NCI-H2171 treated with DMSO at 0.1 percent for 48 hours (cell line): ENCODE measurements at regions not wholly inside any gene's neighbourhood (a gene's known extent, or its start where the extent isn't known, plus 50 kb on each side); places are given as distances from the start of the nearest gene placed in this dataset.

ENCODE experiments used
- DNase-seq: peaks from one replicate; lab custom pipeline; 2025; lab: John Stamatoyannopoulos, UW

DNA sequence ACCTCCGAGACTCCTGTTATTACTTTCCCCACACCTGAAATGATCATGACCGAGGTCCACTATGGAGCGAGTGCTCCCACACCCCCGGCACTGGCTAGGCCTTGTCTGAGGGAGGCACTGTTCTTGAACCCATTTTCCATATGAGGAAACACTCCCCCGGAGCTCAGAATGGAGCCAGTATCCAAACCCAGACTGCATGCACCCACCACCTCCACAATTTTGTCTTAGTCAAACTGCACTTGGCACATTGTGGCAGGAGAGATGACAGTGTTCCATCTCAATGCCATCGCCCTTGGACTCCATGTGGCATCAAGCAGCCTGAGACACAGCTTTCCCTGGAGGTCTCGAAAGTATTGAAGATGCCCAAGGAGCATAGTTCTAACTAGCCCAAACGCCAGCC, 154.1 kb downstream of the NUP210 start:
- DNase-seq: no peak

DNA sequence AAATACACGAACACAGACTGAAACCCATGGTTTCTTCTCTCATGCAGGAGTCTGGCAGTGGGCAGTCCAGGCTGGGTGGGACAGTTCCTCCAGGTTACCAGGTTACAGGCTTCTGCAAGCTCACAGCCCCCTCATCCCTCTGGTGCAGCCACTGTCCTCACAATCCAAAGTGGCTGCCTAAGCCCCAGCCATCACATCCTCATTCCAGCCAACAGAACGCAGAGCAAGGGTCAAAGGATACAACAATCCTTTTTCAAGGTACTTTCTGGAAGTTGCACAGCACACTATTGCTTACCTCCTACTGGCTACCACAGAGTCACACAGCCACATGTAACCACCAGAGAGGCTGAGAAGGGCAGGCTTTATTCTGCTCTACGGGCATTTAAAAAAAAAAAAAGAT, 154.6 kb downstream of the NUP210 start:
- no peak for DNase-seq

- DNase-seq: no peak
These were observed 155.1 kb downstream of the NUP210 start for GRCh38 chr3:13265016-13265415.

DNA sequence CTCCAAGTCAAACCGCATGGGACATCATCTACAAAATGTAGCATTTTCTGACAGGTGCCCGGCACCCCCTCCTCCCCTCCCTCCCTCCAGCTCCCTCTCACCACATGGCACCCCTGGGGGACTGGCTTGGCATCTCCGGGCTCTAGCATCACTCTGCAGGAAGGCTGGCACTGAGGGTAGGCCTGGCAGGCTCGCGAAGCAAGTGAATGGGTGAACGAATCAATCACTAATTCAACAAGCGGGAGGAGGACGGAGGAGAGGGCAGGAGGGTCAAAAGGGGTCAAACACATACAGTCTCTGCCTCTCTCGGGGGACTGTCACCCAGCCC, 155.7 kb downstream of the NUP210 start:
- DNase-seq: no peak

GRCh38 chr3:13263770-13264467, 156.2 kb downstream of the NUP210 start:
- no peak for DNase-seq

DNA sequence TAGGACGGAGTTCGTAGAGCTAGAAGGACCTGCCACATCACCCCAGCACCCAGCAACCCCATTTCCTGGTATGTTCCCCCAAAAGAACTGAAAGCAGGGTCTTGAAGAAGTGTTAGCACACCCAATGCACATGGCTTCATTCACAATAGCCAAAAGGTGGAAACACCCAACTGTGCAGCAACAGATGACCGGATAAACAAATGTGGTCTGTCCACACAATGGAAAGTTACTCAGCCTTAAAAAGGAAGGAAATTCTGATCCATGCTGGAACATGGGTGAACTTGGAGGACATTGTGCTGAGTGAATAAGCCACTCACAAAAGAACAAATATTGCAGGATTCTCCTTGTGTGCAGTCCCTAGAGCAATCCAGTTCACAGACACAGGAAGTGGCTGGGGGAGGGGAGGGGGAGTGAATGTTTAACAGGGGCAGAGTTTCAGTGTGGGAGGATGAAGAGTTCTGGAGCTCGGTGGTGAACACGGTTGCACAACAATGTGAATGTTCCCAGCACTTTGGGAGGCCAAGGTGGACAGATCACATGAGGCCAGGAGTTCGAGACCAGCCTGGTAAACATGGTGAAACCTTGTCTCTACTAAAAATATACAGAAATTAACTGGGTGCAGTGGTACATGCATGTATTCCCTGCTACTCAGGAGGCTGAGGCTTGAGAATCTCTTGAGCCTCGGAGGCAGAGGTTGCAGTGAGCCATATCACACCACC, 157.5 kb downstream of the NUP210 start:
- DNase-seq: no peak

GRCh38 chr3:13261892-13262291, 158.2 kb downstream of the NUP210 start:
- no peak for DNase-seq

DNA sequence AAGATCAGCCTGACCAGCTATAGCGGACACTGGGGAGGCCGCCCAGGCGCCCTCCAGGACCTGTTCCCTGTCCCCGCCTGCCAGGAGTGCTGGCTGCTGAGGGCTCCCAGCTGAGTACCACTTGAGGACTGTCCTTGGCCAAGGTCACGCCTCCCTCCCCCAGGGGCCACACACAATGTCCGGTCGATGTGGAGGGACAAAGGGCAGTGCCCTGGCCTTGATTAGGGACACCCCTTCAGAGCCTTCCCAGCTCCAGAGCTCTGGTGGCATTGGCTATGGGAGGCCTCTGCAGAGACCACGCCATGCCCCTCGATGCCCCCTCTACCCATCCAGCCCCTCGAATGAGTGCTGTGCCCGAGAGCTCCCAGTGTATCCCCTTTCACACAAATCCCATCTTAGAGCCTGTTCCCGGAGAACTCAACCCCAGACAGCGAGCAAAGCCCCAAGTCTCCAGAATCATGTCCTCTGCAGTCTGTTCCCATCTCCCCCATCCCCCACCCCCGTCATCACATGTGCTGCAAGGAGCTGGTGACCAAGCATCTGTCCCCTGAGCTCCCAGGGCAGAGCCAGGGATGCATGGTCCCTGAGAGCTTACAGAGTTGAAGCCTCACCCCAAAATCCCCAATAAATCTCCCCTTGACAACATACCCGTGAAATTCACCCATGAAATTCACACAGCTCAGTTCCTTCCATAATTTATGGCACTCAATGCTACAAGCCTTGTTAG, 158.9 kb downstream of the NUP210 start:
- DNase-seq: no peak

DNA sequence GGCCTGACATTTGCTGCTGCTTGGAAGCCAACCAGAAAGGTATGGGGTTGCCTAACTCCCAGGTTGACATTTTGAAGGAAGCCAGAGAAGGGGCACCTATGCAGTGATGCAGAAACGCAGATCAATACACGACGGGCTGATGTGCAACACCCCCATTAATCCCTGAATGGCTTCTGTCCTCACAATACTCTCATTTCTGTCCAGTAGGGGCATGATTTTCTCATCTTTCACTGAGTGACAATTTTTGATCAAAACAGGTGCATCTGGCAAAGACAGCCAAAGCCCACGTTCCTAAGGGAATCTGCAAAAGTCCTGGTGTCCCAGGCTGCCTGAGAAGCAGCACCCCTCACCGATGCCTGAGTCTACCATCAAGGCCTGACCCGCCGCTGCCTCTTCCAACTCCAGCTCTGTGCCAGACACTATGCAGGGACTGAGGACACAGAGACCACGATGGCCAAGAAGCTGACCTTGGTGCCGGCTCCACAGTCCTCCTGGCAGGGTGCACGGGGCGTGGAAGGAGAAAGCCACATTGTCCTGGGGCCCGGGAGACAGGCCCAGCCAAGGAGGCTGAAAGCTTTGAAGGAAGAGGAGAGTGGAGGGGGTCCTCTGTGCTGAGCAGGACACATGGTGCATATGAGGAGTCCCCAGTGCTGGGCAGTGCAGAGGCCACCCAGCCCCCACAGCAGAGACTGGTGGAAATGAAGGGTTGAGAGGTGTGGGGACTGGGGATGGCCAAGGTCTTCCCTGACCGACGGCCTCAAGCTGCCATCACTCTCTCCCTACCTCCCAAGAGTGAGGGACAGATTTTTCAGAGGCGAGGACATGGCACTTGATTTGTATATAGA, 159.6 kb downstream of the NUP210 start:
- no peak for DNase-seq

DNA sequence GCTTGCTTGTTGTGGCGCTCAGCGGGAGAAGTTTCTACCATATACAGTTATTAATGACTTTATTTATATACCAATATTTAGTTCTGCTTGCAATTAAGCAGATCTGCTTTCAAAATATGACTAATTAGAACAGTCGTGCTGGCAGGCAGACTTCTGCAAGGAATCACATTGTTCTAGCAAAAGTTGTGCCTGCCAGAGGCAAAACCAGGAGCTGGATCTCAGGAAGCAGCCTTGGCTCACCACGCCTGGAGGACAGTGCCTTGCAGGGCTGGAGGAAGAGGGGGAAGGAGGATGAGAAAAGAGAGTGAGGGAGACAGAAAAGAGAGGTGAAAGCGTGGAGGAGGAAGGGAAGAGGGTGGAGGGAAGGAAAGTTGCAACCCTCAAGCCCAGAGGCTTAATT, 160.3 kb downstream of the NUP210 start:
- DNase-seq: no peak

- DNase-seq: no peak
These were observed 161.1 kb downstream of the NUP210 start for GRCh38 chr3:13258986-13259514.

- no peak for DNase-seq
These were observed 161.8 kb downstream of the NUP210 start for GRCh38 chr3:13258280-13258679.

DNA sequence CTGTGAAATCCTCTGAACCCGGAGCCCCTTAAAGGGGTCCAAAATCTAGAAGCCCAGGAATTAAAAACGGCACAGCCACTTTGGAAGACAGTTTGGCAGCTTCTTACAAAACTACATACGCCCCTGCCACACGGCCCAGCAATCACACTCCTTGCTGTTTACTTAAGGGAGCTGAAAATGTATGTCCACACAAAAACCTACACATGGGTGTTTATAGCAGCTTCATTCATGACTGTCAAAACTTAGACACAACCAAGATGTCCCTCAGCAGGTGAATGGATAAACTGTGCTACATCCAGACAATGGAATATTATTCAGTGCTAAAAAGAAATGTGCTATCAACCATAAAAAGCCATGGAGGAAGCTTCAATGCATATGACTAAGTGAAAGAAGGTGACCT, 162.5 kb downstream of the NUP210 start:
- no peak for DNase-seq

- no peak for DNase-seq
These were observed 163.3 kb downstream of the NUP210 start for GRCh38 chr3:13256845-13257244.

DNA sequence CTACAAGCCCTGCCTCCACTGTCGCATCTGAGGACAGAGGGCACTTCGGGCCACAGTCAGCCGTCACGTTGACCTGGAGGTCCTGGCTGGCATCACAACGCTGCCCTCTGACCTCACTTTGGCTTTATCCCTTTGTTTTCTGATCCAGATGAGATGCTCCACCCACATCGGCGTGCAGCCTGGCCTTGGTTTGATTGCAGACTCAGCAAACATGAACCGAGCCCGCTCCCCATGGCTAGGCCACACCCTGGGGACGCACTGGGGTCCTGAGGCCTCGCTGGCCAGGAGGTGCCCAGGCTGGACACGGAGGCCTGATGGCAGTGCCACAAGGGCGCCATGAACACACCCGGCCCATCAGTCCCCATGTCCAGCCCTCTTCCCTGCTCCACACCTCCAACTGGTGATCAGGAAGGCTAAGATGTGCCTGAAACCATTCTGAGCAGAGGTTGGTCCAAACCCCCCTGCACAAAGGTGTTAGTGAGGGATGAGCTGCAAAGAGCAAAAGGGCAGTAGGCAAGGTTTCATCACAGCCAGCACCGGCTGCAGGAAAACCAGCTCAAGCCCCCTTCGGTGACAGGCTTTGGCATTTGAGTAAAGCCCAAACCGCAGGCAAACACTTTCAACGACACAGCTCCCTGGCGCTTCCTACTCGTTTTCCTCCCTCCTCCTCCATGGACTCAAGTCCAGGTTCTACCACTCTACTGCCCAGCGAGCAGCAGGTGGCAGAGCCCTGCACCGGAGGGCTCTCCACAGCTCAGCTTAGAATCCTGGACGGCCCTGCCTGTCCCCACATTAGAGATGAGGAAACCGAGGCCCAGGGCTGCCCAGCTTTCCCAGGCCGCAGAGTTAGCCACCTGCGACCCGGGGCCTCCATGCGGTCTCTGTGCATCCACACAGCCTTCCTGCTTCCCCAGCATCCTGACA, 165.8 kb downstream of the NUP210 start:
- DNase-seq: no peak

- no peak for DNase-seq
These were observed 166.7 kb downstream of the NUP210 start for GRCh38 chr3:13253208-13253937.

- DNase-seq: no peak
These were observed 167.9 kb downstream of the NUP210 start for GRCh38 chr3:13252207-13252606.

DNA sequence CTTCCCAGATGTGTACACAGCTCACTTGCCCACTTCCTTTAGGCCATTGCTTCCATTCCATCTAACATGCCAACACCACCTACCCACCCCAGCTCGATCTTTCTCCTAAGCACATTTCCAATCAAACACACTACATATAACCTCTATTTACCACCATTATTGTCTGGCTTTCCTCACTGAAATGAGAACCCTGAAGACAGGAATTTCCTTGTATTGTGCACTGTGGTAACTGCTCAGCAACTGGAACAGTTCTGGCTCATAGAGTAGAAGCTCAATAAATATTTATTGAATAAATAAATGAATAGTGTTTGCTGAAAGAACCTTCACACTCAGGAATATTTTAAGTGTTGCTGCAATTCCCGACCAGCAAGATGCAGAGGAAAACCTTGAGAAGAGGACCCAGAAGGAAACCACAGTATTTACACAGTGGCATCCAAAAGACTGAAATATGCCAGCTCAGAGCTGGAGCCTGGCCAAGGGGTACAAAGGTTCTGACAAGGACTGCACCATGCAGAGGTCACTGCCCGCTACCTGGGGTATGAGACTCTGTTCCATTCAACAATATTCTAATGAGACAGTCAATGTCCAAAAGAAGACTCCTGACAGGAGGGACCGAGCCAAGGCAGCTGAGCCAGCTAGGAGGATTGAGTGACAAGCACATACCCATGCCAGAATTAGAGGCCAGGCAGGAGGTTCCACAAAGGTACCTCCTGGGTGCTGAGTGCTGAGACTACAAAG, 168.8 kb downstream of the NUP210 start:
- DNase-seq: no peak

DNA sequence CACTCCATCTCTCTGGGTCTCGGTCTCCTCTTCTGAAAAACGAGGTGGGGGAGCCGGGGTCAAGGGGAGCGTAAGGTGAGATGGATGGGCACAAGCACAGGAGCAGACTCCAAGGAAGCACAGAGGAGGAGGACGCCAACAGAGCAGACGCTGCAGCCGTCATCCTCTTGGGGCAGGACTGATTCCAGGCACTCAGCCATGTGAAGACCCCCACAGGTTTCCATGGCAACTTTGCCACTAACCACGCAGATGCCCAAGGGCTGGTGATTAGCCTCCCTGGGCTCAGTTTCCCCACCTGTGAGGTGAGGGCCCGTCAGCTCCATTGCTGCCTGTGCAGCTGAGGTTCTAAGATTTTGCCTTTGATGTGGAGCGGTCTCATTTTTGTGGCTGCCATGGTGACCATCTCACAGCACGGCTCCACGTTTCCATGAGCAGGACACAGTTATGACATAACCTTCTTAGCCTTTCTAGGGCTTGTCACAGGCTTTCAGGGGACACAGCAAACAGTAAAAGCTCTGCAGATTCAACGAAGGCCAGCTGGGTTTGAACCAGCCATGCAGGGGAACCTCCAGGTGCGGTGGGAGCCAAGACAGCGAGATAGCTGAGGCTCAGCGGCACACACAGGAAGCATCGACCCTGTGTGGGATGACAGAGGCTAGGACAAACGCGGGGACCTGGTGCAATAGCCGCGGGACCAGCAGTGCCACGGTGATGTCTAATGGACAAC, 170.3 kb downstream of the NUP210 start:
- DNase-seq: no peak
